NCI-H1092 (cell line): ENCODE measurements at regions not wholly inside any gene's neighbourhood (a gene's known extent, or its start where the extent isn't known, plus 50 kb on each side); places are given as distances from the start of the nearest gene placed in this dataset.

Experiments
- DNase-seq: peaks from one replicate; lab custom pipeline; 2025; lab: John Stamatoyannopoulos, UW

DNA sequence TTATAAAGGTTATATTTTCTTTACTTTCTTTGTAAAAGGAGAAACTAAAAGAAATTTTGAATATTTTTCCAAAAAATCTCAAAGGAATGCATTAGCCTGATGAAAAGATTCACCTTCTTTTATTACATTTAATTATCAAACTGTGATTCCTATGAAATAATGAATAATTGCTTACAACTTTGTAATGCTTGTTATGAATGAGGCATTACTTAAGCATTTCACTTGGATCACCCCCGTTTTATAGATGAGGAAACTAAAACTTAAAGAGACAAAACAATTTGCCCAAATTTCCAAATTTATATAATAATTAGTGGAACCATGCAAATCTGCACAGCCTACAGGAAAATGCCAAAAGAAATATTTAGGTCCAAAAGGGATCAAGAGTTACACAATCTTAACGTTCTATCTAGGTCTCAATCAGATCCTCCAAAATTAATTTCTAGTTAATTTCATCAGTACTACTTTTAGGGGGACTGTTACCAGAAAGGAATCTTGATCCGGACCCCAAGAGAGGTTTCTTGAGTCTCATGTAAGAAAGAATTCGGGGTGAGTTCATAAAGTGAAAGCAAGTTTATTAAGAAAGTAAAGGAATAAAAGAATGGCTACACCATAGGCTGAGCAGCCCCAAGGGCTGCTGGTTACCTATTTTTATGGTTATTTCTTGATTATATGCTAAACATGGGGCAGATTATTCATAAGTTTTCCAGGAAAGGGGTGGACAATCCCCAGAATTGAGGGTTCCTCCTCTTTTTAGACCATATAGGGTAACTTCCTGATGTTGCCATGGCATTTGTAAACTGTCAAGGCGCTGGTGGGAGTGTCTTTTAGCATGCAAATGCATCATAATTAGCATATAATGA, 288.0 kb downstream of the ADGB start:
- DNase-seq = no peak

DNA sequence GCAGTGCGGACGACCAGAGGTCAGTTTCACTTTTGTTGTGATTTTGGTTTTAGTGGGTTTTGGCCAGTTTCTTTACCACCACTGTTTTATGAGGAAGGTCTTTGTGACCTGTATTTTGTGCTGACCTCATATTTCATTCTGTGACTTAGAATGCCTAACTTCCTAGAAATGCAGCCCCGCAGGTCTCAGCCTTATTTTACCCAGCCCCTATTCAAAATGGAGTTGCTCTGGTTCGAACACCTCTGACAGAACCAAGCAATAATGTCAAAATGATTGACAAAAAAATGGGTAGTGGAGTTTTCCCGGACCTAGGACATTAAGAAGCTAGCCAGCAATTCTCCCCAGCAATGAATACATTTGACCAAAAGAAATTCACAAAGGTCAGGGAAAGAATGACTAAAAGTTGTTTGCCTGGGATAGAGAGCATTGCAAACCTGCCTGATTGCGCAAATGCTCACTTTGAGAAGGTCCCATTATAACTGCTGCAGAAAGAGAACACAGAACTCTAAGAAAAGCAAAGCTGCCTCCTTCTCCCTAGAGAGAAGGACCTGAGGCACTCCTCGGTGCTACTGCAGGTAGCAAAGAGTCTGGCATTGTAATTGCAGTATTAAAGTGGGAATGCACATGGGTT, 288.8 kb downstream of the ADGB start:
- no peak for DNase-seq

DNA sequence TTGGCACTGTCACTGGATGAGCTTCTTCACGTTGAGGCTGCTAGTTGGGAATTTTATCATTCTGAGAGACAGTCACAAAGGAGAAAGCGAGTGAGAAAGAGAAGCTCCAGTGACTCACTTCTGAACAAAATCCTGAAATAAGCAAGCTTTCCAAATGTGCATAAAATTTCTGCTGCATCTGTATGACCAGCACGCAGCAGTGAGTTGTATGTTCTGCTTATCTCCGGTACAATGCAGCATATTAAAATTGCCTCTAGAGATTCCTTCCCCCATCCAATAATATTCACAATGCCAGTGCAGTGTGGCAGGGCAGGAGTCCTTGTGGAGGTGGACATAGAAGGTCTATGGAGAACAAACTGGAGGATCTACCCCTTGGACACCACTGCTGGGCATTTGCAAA, 290.5 kb downstream of the ADGB start:
- no peak for DNase-seq

DNA sequence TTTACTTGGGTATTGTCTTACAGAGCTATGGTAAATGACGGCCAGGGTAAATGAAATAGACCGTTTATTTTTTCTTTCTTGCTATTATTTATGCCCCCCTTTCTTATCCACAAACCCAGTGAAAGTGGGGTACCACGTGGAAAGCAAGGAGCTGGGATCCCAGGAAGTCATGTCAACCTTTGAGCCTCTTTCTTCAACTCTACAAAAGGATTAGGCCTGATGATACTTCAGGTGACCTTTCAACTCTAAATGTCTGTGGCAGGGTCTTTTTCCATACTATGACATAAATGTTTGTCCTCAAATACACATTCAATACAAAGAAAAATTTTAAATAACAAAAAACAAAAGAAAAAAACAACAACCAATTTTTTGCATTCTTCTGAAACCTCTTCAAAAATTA, 291.4 kb downstream of the ADGB start:
- DNase-seq = no peak

DNA sequence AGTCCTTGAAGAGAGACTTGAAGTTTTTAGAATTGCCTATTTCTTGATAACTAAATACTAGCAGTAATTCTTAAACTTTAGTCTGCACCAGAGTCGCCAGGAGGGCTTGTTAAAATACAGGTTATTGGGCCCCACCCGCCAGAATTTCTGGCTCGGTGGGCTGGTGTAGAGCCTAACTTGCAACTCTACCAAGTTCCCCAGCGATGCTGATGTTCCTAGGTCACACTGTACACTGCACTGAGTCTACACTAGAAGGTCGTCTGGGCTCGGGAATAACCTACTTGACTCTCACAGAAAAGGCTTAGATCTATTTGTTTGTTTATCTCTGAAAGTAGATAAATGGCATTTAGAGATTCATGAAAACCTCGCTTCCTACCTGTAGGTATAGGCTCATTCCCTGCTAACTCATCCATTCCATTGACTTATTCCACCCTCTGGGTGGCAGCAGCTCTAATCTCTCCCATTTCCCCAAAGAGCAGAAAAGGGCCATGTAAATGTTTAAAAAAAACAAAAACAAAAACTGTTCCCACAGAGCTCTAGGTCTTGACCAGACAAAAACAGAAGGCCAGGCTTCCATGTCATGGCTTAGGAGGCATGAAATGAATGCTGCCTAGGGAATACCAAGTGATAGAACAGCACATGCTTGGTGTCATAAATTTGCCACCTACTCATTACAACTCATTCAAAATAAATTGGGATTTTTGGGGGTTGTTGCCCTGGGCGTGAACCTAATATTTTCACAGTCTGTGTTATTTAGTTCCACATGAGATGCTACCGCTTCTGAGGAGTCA, 292.1 kb downstream of the ADGB start:
- no peak for DNase-seq

DNA sequence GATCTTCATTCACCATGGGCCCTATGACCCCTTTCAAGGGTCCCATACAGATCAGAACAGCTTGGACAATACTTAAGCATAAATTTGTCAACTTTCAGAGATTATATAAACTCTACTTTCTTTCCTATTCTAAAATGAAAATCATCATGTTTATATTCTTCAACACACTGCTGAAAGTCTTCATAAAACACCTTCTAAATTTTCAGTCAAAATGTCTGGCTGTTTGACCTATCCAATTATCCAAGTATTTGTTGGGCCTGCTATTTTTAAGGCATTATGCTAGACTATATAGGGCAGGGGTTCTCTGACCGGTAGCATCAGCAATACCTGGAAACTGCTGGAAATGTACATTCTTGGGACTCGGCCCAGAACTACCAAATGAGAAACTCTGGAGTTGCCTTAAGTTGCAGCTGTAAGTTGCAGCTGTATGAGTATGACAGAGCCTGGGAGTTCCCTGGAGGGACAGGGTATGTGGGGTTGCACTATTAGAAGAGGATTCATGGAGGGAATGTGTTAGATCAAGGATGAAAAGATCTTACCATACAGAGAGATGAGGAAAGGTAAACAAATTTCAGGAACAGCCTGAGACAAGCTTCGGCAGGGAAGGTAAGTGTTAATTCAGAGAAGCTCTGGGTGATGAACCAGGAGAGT, 293.0 kb downstream of the ADGB start:
- no peak for DNase-seq

DNA sequence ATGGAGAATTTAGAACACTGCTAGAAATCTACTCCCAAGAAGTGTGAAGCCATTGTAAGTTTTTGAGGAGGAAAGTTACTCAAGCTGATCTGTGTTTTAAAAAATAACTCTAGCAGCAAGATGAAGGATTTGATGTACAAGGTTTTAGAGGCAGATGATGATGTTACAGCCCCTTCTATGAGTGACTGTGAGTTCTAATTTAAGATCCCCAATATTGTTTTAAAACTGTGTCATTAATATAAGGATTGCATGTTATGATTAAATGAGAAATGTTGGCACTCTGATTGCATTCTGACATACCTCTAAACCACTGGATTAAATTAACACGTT, 293.5 kb downstream of the ADGB start:
- DNase-seq = no peak

DNA sequence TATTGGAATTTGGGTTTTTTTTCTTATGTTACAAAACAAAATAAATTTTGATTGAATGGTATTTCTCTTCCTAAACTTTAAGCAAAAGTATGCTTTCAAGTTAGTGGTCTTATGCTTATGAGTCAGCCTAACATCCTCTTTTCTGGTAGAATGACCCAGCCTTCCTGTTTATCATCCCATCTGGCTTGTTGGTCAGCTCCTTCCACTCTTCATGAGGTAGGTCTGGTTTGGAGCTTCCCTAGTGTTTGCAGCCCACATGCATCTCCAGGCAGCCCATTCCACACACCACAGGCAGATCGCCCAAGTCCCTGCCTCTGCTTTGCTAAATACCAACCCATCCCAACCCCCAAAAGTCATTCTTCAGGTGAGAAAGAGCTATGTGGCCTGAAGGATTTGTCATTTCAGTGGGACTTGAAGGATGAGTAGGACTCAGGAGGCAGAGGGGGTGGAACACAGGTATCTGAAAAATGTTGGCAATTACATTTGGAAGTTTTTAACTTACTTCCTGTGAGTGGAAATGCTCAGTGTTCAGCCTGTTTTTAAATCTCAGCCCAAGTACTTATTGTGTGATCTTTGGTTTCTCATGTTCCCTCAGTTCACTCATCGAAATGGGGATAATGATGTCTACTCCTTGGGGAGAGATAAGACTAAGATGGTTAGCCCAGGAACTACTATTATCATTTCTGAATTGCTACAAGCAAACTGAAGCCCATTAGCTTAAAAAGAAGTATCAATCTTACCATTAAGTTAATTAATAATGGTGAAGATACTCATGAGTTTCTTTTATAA, 294.0 kb downstream of the ADGB start:
- DNase-seq = no peak

DNA sequence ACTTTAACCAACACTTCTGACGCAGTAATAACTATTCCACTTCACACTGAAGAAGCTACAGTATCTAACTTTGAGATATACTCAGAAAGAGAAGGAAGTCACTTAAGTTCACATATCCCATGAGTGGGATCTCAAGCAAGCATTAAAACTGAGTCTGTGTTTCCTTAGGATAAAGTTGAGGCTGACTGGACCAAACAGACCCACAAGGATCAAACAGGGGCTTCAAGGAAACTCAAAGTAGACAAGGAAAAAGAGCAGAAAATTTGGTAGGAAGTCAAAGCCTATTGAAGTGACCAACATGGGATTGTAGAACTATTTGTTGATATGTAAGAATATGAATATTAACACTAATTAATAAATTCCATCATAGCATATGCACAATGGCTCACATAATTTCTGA, 294.9 kb downstream of the ADGB start:
- DNase-seq = no peak

DNA sequence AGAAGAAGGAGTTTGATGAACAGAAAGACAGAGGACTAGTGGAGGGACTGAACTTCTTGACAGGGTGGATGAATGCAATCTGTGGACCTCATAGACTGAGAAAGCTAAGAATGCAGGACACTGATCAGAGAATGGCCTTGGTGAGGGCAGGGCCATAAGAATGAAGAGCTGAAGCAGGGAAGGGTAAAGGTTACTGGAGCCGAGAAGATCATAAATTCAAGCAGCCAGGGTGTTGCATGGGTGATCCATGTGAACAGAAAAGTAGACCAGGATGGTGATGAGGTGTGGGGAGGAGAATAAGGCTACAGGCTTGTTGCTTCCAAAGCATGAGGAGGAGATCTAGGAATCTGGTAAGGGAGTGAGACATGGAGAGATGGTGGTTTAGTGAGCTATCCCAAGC, 295.9 kb downstream of the ADGB start:
- no peak for DNase-seq

DNA sequence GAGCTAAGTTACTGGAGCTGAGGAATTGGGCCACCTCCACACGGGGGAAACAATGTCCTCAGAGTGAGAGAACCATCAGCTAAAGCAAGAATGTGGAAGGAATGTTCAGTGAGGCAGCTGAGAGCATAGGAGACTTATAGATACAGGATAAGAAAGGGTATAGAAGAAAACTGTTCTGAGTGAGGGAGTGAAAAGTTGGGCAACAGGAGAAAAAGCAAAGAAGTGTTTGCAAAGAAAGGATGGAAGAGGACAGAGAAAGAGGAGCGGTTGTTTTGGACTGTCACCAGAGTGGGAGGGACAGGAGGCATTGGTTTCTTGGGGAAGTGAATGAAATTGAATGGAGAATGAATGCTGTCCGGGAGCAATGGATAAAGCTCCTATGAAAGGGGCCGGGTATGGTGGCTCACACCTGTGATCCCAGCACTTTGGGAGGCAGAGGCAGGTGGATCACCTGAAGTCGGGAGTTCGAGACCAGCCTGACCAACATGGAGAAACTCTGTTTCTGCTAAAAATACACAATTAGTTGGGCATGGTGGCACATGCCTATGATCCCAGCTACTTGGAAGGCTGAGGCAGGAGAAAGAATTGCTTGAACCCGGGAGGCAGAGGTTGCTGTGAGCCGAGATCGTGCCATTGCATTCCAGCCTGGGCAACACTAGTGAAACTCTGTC, 296.5 kb downstream of the ADGB start:
- DNase-seq = no peak

DNA sequence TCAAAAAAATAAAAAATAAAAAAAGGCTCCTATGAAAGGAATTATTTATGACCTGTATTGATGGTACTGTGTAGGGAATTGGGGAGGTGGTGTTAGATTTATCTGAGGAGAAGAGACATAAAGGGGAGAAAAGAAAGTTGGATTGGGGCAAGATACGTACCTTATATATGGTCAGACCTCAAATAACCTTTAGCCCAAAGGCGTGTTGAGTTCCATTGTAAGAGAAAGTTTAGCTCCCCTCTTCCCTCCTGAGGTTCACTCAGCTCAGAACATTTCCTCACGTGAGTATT, 296.9 kb downstream of the ADGB start:
- DNase-seq = no peak

DNA sequence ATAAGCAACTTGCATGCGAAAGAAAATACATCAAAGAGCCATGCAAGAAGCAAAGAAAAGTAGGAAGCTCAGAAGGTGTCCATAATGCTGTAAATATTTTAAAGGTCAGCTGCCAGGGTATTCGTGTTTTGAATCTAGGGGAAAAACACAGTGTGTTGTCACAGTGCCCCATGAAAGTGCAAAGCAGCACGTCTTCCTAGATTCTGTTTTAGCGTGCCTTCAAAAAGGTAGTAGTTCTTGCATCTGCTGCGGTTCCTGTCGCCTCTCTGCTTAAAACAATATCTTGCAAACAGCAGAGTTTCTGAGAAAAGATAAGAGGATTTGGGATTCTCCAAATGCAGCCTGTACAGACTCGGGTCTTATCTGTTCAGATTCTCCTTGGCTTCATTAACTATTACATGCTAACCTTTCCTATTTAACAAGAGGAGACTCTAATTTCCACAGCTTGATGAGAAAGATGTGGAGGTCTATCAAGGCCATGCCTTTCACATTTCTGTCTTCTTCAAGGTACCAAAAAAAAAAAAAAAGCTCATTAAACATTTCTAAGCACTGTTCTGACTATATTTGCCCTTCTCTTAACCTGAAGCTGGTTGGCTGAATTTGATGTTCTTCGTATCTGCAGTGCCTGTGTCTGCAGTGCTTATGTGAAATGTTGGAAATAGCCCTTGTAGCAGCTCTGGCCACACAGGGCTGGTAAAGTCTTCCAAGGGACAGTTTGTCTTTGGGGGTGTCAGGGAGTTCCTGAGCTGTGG, 297.5 kb downstream of the ADGB start:
- no peak for DNase-seq

DNA sequence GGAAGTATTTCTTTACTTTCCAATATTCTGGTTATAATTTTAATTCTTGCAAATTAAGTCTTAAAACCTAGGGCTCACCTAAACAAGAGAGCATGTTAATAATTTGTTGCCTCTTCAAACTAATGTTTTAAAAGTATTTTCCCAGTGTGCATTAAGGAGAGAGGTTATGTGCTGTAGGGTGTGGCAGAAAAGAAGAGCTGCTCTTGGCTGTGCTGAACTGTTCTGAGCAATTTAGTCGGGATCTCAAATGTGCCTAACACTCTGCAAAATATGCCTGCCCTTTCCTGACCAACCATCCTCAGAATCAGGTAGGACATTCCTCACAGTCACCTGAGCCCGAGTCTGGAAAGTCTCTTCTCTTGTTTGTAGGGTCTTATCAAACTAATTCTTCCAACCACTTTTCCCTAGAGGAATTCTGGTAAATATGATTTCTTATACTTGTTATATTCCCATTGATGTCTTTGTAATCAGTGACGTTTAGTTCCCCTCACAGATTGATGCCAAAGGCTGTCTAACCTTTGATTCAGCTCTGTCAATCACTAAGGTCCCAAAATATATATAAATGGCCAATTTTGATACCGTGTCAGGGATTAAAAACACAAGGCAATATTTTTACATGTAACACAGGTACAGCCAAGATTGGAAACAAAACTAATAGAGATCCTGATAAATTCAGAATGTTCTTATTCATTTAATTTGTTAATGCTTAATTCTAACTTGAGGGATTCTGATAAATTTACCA, 298.4 kb downstream of the ADGB start:
- DNase-seq = no peak

DNA sequence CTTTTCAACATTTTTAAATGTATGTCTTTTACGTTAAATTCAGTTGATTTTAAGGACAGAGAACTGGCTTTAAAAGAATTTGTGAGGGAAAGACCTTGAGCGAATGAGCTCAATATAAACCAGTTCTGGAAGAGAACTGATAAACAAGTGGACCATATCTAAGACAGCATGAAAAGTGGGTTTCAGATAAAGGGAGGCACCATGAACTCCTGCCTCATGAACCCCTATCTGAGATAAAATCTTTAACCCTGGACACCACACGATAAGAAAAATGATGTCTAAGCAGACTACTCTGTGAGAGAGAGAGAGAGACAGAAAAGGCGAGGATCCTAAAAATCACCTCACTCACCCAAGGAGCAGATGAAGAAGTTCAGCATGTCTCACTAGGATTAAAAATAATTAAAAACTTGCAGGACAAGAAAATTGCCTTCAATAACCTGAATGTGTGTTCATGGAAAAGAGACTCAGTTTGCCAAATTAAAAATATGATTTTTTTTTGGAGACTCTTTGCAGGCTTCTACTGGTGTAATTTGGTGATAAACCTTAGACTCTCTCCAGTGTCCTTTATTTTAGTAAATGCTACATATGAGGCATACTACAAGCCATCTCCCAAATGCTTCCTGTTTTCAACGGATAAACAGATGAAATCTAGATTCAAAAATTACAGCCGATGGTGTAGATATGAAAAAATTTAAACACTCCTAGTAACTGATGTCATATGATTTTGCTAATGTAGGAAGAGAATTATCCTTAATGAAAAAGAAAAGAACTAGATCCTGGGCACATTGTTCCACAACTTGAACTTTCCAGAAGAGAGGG, 299.5 kb downstream of the ADGB start:
- DNase-seq = no peak

DNA sequence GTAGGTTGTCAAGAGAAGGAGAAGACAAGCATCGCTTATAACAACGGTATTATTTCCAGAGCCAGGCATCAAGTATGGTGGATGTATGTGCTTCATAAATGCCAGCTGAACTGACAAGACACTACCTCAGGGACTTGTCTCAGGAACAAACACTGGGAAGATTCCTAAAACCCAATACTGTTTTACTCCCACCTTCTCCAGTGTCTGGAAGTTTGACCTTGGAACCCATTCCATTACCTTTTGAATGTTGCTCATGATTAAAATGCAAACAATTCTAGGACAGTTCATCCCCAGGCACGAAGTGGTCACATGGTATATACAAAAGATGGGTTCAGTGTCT, 300.1 kb downstream of the ADGB start:
- no peak for DNase-seq

DNA sequence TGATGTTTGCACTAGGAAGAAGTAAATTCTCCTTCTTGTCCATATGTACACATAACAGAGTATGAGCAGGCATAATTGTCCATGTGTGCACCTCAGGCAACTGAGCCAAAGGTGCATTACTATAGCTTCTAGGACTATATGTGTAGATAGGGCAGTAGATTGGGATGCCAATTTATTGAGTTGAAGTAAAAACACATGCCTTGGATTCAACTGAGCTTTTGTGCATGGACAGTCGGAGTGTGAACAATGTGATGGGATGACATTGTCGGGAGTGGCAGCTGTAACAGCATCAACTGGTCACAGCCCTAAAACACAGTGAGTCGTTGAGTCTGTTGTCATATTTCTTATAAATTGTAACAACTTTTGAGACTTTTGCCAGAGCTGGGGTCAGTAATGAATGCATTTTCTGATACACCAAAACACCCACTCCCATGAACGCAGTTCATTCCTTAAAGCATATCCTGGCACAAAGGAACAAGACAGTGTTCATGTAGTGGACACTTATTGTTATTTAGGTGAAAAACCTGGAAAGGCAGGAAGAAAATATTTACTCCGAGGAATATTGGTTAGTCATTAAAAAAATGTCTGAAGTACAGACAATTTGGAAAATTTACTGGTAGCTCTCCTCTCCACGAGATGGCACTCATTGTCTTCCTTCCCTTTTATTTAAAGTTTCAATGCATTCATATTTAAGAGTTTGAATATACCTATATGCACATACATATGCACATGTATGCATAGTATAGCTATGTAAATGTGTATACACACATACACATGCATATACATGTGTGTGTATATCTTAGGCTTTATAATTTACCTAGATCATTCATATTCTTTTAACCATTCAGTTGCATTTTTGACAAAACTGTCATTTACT, 302.0 kb upstream of the STXBP5 start:
- no peak for DNase-seq

DNA sequence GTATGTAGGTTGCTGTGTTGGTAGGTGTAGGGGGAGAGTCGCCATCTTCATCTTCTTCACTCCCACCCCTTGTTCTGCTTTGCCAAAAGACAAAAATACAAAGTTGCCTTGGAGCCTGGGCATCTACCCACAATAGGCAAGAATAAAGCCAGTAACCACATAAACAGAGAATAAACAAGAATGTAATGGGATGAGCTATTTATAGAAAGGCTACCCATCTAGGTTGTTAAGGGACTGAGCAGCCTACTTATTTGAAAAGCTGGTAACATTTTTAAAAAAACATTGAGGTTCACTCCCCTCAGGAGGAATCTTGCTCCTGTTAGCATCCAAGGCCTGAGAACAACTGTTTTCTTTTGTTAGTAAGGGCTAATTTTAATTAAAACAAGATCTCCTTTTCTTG, 301.4 kb upstream of the STXBP5 start:
- no peak for DNase-seq
